ENCODE measurements at regions not wholly inside any gene's neighbourhood (a gene's known extent, or its start where the extent isn't known, plus 50 kb on each side); places are given as distances from the start of the nearest gene placed in this dataset.

DNA sequence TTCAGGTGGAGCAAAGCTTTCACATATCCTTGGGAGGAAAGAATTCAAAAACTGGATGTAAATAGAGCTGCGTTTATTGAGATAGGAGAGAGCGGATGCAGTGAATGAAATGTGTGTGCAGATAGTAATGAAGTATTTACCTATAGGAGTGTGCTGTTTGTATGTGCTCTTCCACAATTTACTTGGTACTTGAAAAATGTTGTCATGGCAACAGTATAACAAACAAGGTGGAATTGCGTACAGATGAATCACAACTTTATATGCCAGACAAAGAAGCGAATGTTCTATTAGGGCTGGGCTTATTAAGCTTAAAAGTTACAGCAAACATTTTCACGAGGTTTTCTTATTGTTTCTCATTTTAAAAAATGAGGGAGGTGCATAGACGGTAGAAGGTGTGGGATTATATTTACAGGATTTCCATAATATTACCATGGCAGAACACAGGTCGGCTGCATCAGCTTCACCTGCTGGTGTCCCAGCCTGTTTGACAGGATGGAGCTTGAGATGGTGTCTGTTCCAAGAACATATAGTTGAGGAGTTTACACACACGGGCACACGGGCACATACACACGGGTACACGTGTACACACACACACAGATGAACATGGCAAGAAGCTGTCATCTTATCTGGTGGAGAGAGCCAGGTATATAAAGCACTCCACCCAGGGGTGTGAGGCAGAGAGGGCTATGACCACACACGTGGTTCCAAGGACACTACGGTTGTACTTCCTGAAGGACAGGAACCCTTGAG lies 155.7 kb downstream of the RMI1 start:
- no peak for TF ChIP-seq POLR2A (IDR thresholded peaks at IDR 0.05)
- TF ChIP-seq, protein P1, sequence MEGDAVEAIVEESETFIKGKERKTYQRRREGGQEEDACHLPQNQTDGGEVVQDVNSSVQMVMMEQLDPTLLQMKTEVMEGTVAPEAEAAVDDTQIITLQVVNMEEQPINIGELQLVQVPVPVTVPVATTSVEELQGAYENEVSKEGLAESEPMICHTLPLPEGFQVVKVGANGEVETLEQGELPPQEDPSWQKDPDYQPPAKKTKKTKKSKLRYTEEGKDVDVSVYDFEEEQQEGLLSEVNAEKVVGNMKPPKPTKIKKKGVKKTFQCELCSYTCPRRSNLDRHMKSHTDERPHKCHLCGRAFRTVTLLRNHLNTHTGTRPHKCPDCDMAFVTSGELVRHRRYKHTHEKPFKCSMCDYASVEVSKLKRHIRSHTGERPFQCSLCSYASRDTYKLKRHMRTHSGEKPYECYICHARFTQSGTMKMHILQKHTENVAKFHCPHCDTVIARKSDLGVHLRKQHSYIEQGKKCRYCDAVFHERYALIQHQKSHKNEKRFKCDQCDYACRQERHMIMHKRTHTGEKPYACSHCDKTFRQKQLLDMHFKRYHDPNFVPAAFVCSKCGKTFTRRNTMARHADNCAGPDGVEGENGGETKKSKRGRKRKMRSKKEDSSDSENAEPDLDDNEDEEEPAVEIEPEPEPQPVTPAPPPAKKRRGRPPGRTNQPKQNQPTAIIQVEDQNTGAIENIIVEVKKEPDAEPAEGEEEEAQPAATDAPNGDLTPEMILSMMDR (IDR thresholded peaks at IDR 0.05): no peak
